ENCODE measurements at regions not wholly inside any gene's neighbourhood (a gene's known extent, or its start where the extent isn't known, plus 50 kb on each side); places are given as distances from the start of the nearest gene placed in this dataset.

DNA sequence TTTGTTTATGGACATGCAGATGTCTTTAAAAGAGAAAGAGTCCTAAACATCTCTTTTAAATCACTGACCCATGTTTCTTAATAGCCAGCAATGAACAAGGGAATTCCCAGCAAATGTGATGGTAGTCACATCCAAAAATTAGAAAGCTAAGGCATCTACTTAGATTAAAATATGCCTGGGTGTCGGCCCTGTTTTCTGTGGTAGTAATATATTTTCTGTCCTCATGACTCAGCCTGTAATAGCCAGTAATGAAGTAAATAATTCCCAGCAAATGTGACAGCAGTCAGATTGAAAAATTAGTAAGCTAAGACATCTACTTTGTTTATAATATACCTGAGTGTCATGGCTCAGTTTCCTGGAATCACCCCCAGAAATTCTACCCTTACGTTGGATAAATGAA, 60.6 kb upstream of the MYRIP start:
- no peak for DNase-seq (ENCODE audit: low spot score)

- no peak for DNase-seq (ENCODE audit: low spot score)
Measured at GRCh38 chr3:39750712-39751111, 58.7 kb upstream of the MYRIP start.

GRCh38 chr3:39751286-39751685, 58.1 kb upstream of the MYRIP start:
- DNase-seq (ENCODE audit: low spot score), result no peak

- DNase-seq (ENCODE audit: low spot score), result no peak
Measured at GRCh38 chr3:39752019-39752637, 57.3 kb upstream of the MYRIP start.

DNA sequence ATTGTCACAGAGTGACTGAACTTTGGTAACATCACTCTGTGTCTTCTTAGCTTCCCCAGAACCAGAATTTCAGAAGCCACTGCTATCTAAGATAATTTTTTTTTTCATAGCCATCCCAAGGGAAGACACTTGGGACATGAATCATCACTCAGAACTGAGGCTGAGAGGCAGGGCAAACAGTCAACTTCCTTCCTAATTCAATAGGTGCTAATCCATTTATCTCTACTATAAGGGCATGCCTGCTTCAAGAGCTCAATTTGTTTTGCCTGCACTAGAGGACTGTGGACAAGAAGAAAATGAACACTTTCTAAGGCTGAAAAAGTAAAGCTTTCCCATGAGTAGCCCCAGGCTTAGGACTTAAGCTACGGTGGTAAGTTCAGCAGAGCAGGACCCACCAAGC, 56.7 kb upstream of the MYRIP start:
- no peak for DNase-seq (ENCODE audit: low spot score)

DNA sequence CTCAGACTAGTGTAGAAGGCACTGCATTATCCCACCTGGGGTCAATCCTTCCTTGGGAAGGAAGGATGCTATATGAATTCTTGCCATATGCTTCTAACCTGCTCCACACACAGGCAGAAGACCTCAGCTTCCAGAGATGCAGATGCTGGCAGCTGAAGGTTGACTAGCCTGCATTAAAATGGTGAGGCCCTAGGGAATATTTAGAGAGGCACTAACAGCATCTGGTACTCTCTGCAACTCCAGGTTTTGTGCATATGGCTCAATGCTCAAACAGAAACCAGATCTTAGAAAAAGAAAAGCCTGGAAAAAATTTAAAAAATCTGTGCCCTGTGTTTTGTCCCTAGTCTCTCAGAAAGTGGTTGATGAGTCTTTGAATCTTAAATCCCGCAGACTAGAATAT, 56.0 kb upstream of the MYRIP start:
- no peak for DNase-seq (ENCODE audit: low spot score)

DNA sequence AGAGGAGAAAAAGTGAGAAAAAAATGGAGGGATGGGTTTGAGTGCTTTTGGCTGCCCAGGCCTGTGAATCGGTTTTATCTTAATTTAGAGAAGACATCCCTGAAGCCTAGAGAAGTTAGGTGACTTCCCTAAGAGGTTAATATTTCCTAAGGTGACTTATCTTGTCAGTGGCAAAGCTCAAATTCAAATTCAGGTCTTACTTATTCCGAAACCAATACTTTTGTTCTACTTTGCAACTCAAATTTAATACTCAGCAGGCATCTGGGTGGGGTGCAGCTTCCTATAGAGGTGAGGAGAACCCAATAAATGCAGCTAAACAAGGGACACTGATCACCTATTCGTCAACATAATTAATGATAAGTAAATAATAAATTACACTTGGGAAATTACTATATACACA, 54.9 kb upstream of the MYRIP start:
- no peak for DNase-seq (ENCODE audit: low spot score)

DNA sequence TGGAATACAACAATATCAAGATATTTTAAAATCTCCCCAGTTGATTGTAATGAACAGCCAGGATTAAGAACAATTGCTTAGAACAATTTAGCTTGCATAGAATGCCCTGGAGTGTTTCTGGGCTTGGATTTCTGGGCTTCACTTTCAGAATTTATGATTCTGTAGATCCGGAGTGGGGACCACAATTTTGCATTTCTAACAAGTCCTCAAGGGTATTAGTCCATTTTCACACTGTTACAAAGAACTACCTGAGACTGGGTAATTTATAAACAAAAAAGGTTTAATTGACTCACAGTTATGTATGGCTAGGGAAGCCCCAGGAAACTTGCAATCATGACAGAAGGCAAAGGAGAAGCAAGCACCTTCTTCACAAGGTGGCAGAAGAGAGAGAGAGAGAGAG, 54.3 kb upstream of the MYRIP start:
- DNase-seq (ENCODE audit: low spot score), result no peak

- no peak for DNase-seq (ENCODE audit: low spot score)
Measured at GRCh38 chr3:39757307-39757706, 52.1 kb upstream of the MYRIP start.
